HG02678 (cell line): ENCODE measurements at regions not wholly inside any gene's neighbourhood (a gene's known extent, or its start where the extent isn't known, plus 50 kb on each side); places are given as distances from the start of the nearest gene placed in this dataset.
"Not testable (repeated sequence)": the region's sequence is repeated elsewhere in the genome, so short reads cannot be mapped to it uniquely, and the experiment has no call there.

Experiments
- ATAC-seq: cut with Tn5 transposase; IDR thresholded peaks from one replicate; pipeline ENCODE4 v1.9.1; 2021; ENCODE audit warnings: mild to moderate bottlenecking, moderate library complexity; ENCODE audit not compliant: unreplicated experiment

DNA sequence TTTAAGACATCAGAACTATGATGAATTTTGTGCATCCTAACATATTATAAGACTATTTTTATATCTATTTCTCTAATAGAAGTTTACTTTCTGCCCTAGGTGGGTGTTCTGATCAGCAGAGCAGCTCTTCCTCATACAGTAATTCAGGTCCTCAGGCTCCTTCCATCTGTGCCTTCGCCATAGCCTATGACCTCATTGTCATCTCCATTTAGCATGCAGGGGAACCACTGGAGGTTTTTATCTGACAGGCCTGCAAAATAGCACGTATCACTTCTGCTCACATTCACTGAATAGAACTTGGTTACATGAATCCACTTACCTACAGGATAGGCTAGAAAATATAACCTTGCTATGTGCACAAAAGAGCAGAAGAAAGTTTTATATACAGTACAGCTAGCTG, 159.4 kb upstream of the CCNH start:
- ATAC-seq: no peak

DNA sequence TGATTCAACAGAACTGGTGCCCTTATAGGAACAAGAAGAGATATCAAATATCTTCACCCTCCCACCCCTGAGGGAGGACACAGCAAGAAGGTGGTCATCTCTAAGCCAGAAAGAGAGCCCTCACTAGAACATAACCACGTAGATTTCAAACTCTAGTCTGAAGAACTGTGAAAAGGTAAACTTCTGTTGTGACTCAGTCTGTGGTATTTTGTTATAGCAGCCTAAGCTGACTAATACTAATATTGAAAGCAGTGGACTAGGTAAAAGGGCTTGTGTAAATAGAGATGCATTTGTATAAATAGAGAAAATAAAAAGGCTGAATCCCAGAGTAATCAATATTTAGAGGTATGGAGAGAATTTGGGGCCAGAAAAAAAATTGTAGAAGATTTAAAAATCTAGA, 157.6 kb upstream of the CCNH start:
- ATAC-seq: no peak

DNA sequence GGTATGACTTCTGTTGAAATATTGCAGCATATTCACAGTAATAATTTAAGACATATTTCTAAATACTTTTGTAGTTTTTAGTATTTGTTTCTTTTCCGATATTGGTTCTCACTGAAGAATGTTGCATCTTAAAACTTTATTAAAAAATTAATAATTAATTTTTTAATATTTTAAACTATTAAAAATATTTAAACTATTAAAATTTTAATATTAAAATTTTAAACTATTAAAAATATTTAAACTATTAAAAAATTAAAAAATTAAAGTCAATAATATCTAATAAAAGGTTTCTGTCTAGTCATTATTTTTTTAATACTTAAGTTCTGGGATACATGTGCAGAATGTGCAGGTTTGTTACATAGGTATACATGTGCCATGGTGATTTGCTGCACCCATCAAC, 149.3 kb upstream of the CCNH start:
- no peak for ATAC-seq

DNA sequence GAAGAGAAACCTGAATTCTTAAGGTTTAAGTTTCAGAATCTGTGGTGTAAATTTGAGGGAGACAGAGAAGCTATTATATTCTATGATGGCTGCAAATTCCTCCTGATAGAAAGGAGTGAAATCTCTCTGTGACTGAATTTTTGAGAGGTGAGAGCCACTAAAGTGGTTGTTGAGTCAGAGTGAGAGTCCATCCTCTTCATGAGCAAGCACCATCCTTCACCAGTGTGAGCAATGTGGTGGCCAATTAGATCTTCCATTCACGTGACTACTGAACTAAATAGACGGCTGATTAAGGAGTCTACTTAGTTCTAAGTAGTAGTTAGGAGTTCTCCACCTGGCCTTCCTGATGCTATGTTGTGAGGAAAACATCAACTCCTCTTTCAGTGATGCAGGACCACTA, 147.8 kb upstream of the CCNH start:
- ATAC-seq: no peak

DNA sequence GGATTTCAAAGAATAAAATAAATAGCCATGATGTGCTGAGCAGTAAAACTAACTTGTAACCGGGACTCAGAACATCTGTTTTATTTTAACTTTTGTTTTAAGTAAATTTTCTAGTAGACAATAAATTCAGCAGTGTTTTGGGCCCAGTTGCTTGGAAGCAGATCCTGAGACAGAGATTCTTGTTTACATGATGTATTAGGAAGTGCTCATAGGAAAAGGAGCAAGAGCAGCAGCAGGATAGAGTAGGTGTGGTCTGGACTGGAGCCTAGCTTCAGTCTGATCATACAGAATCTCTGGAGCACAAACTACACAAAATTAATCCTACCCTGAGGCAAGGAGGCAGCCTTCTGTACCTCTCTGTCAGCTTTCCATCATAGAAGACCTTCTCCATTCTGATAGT, 139.2 kb upstream of the CCNH start:
- ATAC-seq: no peak

DNA sequence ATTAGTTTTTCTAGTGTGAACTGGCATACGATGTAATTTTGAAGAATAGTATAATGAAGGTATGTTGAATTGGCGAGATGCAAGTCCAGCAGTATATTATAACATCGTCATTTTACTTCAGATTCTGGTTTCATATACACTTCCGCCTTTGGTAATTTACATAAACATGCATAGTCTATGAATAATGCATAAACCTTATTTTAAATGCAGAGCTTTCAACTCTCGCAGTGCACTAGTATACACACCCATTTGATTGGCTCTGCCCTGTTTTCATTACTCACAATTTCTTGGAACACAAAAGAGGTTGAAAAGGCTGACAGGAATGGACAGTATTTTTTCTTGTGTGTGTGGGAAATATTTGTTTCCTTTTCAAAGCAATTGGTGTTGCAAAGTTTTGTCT, 128.9 kb upstream of the CCNH start:
- ATAC-seq: no peak

DNA sequence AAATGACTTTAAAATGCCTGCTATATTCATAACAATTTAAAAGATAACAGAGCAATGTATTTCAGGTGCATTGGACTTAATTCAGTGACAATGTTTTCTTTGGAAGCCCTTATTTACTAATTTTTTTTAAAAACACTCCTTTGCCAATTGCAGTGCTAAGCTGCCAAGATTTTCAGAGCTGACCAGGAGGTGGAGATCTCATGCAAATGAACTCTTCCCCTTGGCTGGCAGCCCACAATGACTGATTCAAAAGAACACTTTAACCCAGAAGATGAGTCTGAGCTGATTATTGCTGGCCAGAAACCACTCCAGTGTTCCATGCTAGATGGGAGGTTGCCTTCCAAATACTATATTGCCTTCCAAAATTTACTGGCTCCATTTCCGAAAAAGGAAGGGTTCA, 128.3 kb upstream of the CCNH start:
- ATAC-seq: no peak

DNA sequence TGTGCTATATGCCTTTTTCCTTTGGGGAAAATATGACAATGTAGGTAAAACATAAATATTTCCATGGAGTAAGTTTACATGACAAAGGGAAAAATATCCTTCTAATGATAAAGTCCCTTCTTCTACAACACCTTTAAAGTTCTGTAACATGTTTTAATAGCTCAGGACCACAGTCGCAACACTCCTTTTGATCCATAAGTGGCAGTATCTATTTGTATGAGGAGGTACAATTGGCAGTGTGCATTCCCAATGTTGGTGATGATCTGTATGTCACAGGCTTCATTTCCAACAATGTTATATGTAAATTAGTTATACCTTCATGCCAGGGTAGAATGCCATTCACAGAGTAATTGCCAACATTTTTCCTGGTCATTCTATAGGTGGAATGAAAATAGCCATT, 127.1 kb upstream of the CCNH start:
- ATAC-seq: no peak

DNA sequence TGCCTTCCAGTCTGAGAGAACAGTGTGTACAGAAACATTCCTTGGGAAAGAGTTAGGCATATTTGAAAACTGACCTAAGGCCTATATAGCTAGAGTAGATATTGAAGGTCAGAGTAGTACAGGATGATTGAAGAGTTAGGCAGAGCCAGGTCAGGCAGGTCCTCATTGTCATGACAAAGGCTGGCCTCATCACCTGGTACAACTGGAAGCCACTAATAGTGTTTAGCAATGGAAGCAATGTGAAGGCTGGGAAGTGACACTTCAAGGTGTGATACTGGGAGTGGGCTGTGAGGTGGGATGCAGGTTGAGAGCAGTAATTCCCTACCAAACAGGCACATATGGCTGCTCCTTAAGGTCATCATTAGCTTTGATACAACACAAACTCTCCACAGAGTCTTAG, 123.6 kb upstream of the CCNH start:
- ATAC-seq: no peak

DNA sequence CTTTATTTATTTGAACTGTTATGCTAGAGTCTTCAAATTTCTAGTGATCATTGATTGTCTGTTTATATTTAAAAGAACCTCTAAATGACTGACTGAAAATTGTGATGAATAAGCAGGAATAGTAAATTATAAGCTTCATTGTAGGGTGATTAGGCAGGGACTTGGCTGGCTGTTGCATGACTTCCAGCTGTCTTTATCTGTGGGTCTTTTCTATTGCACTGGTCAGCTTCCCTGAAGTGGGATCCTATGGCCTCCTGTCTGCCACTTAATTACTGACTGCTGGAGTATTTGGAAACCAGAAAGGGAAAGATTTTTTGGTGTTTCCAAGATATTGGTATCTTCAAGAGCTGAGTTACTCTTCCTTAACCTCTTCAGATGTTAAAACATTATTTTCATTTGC, 123.0 kb upstream of the CCNH start:
- ATAC-seq: no peak

DNA sequence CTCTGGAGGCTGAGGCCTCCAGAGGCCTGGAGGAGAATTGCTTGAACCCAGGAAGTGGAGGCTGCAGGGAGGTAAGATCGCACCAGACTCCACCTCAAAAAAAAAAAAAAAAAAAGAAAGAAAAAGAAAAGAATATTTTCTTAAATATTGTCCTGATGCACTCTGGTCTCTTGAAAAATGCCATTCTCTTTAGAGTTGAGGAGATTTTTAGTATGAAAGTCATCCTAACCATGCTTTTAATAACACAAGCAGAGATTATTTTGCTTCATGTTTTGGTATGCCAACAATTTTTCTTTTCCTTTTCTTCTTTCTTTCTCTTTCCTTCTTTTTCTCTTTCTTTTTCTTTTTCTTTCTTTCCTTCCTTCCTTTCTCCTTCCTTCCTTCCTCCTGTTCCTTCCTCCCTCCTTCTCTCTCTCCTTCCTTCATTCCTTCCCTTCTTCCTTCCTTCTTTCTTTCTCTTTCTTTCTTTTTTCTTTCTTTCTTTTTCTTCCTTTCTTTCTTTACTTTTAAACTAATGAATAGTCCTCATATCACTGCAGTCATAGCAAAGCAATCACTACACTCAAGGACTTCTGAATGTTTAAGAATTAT, 116.9 kb upstream of the CCNH start:
- no peak for ATAC-seq

DNA sequence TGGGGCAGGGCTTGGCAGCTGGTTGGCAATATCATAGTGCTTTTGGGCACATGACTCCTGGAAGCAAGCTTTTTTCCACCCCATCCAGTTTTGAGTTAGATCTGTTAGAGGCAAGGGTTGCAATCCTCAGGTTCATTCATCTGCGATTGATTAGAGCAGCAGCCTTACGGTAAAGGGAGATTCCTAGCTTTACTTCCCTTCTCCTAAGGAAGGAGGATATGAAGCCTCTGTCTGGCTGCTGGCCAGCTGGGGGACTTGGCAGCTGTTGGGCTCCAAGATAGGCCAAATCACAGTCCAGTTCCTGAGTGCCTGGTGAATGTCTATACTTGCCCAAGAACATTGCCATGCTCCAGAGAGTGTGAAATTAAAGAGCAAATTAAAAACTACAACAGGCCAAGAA, 113.4 kb upstream of the CCNH start:
- ATAC-seq: no peak

DNA sequence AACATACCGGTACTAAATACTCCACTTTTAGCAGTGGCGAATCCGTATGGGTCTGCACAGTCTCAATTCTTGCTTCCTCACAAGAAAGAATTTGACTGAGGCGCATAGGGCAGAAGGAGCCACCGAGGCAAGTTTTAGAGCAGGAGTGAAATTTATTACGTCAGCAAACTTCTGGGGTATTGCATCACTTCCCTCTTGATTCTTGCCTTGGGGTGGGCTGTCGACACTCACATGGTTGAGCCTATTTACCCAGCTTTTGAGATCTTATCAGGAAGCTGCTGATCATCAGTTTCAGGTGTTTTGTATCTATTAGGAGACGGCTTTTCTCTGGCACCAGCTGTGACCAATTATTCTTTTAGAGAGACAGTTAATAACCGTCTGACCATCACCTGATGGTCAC, 111.5 kb upstream of the CCNH start:
- no peak for ATAC-seq

DNA sequence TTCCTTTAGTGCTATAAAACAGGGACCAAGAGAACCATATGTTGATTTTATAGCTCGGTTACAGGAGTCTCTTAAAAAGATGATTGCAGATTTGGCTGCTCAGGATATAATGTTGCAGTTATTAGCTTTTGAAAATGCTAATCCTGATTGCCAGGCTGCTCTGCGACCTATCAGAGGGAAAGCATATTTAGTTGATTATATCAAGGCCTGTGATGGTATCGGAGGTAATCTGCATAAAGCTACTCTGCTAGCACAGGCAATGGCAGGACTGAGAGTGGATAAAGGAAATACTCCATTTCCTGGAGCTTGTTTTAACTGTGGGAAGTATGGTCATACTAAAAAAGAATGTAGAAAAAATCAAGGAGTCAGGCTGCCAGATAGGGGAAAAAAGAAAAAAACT, 99.0 kb upstream of the CCNH start:
- not testable (repeated sequence) for ATAC-seq

DNA sequence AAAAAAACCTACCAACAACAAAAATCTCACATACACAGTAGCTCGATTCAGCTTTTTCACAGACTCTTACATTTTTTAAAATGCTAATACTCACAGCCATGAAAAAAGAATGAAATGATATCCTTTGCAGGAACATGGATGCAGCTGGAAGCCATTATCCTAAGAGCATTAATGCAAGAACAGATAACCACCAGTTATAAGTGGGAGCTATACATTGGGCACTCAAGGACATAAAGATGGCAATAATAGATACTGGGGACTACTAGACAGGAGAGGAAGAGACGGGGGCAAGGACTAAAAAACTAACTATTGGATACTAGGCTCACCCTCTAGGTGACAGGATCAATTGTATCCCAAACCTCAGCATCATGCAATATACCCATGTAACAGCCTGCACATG, 90.3 kb upstream of the CCNH start:
- ATAC-seq: no peak

DNA sequence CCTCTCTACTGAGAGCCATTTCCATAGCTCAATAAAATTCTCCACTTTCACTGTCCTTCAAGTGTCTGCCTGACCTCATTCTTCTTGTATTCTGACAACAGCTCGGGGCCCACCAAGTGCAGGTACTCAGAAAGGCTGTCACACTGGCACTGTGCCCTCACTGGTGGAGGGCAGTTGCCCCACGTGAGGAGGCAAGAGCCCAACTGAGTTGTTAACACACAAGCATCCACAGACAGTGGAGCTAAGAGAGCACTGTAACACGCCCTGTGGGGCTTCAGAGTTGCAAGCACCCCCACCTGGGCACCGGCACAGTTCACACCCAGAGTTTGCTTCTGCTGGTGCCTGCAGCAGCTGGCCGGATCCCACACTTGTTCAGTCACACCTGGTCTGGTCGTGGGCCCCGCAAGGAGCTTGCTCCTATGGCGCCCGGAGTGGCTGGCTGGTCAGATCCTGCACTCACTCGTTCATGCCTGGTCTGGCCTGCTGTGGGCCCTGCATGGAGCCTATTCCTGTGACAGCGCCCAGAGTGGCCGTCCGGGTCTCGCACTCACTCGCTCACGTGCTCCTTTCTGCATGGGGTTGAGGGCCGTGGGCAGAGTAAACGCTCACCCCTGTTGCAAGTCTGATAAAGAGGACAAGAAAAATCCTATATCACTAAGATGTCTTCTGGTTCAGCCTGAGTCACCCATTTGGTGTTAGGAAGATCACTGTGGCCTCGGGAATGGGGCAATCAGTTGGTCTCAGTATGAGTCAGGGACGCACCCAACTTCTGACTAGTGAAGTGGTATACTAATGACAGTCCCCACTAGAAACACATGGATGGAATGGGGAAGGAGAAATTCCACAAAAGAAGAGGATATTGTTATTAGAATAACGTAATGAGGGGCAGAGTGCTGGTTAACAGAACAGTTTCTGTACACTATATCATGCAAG, 87.0 kb upstream of the CCNH start:
- no peak for ATAC-seq
